H1 (cell line): ENCODE measurements at regions not wholly inside any gene's neighbourhood (a gene's known extent, or its start where the extent isn't known, plus 50 kb on each side); places are given as distances from the start of the nearest gene placed in this dataset.

ENCODE experiments used
- CTCF ChIA-PET: fragments of 300-600 bp; sonication (Branson Sonifier 250); formaldehyde crosslinking; loops from one replicate; lab custom pipeline; 2021; ENCODE audit not compliant: partially characterized antibody; lab: Charles Lee
- POLR2A ChIA-PET: fragments of 300-600 bp; sonication (Branson Sonifier 250); formaldehyde crosslinking; loops from one replicate; lab custom pipeline; 2021; ENCODE audit warnings: inconsistent platforms; ENCODE audit not compliant: partially characterized antibody; lab: Charles Lee
- DNase-seq, 2 experiments: peaks; one replicate each; pipeline versions ENCODE4 v3.0.0 to v3.0.0-alpha.2; 2010 to 2022; ENCODE audit warnings: low spot score in 2 of 2, low read depth in 1 of 2, mixed read lengths in 1 of 2
- FAIRE-seq: peaks from 2 replicates; lab custom pipeline; 2011; peaks lifted over from hg19 to GRCh38; lab: Jason Lieb, UNC
- H2AFZ ChIP-seq: 2 replicates; pipeline ENCODE4 v1.8.1; 2012; ENCODE audit warnings: low read length, inconsistent platforms
- H2AK5ac ChIP-seq: 2 replicates; pipeline ENCODE4 v1.6.1; 2013; ENCODE audit warnings: low read depth, low read length
- H2BK120ac ChIP-seq: replicated peaks from 2 replicates; pipeline ENCODE3; 2013; ENCODE audit warnings: low read depth, low read length, inconsistent platforms
- H2BK12ac ChIP-seq: 2 replicates; pipeline ENCODE4 v1.6.1; 2013; ENCODE audit warnings: low read depth, low read length
- H2BK15ac ChIP-seq: 2 replicates; pipeline ENCODE4 v1.6.1; 2013; ENCODE audit warnings: low read length
- H2BK20ac ChIP-seq: 2 replicates; pipeline ENCODE4 v1.6.1; 2013; ENCODE audit warnings: low read length
- H2BK5ac ChIP-seq: 2 replicates; pipeline ENCODE4 v1.6.1; 2013; ENCODE audit warnings: low read depth, low read length
- H3K14ac ChIP-seq: 2 replicates; pipeline ENCODE4 v1.6.1; 2013; ENCODE audit warnings: inconsistent platforms; ENCODE audit not compliant: insufficient read length
- H3K18ac ChIP-seq: 2 replicates; pipeline ENCODE4 v1.6.1; 2013; ENCODE audit warnings: low read length; ENCODE audit errors: extremely low read depth
- H3K23ac ChIP-seq: 2 replicates; pipeline ENCODE4 v1.6.1; 2013; ENCODE audit warnings: inconsistent platforms; ENCODE audit not compliant: insufficient read length
- H3K23me2 ChIP-seq: 2 replicates; pipeline ENCODE4 v1.6.1; 2013; ENCODE audit warnings: low read depth, low read length
- H3K27ac ChIP-seq: 2 replicates; pipeline ENCODE4 v1.6.1; 2011; ENCODE audit warnings: low read depth, low read length, inconsistent platforms
- H3K27me3 ChIP-seq, 4 experiments: replicated peaks in 1 of 4; 1 replicate in 1 of 4; 2 replicates in 3 of 4; pipeline versions ENCODE4 v1.6.1 to v1.8.1; 2011 to 2013; ENCODE audit warnings: low read length in 3 of 4, mild to moderate bottlenecking in 3 of 4, inconsistent platforms in 2 of 4, mixed read lengths in 2 of 4, moderate library complexity in 1 of 4; ENCODE audit not compliant: control insufficient read depth in 3 of 4, insufficient read depth in 3 of 4; ENCODE audit errors: extremely low read depth in 1 of 4
- H3K36me3 ChIP-seq, 4 experiments: 2 replicates each; pipeline versions ENCODE4 v1.6.1 to v1.8.1; 2011 to 2013; ENCODE audit warnings: mild to moderate bottlenecking in 4 of 4, low read length in 3 of 4, moderate library complexity in 2 of 4, control low read depth in 1 of 4, inconsistent platforms in 1 of 4; ENCODE audit not compliant: insufficient read depth in 4 of 4, control insufficient read depth in 2 of 4
- H3K4ac ChIP-seq: replicated peaks from 2 replicates; pipeline ENCODE3; 2013; ENCODE audit warnings: low read length, low read depth, mixed read lengths, inconsistent platforms; ENCODE audit not compliant: insufficient read length
- H3K4me1 ChIP-seq, 4 experiments: replicated peaks in 1 of 4; 1 replicate in 1 of 4; 2 replicates in 3 of 4; pipeline versions ENCODE4 v1.6.1 to v1.8.1; 2011 to 2013; ENCODE audit warnings: low read length in 3 of 4, inconsistent platforms in 2 of 4, mixed read lengths in 1 of 4; ENCODE audit not compliant: insufficient read depth in 4 of 4, control insufficient read depth in 3 of 4
- H3K4me2 ChIP-seq, 2 experiments: 2 replicates each; pipeline versions ENCODE4 v1.6.1 to v1.8.1; 2011 to 2013; ENCODE audit warnings: low read depth in 2 of 2, low read length in 2 of 2, control low read depth in 1 of 2, inconsistent platforms in 1 of 2, mild to moderate bottlenecking in 1 of 2; ENCODE audit not compliant: insufficient read depth in 1 of 2
- H3K4me3 ChIP-seq, 4 experiments: fragments of 200-600, 300-600 bp in 1 of 4; sonication (generic), shearing (Covaris generic), sonication (Bioruptor Twin) in 1 of 4; 2 replicates each; pipeline versions ENCODE4 v1.5.1 to v1.8.1; 2011 to 2016; ENCODE audit warnings: low read length in 4 of 4, low read depth in 3 of 4, control low read depth in 2 of 4, inconsistent platforms in 2 of 4, mild to moderate bottlenecking in 2 of 4, mixed read lengths in 1 of 4, moderate library complexity in 1 of 4; ENCODE audit not compliant: insufficient read depth in 2 of 4; ENCODE audit errors: extremely low read depth in 1 of 4
- H3K56ac ChIP-seq: replicated peaks from 2 replicates; pipeline ENCODE3; 2013; ENCODE audit warnings: low read depth, mild to moderate bottlenecking, mixed read lengths, low read length, inconsistent platforms; ENCODE audit not compliant: insufficient read length
- H3K79me1 ChIP-seq: 2 replicates; pipeline ENCODE4 v1.6.1; 2013; ENCODE audit warnings: low read depth, low read length, control low read depth
- H3K79me2 ChIP-seq, 2 experiments: 2 replicates each; pipeline versions ENCODE4 v1.6.1 to v1.8.1; 2012 to 2013; ENCODE audit warnings: low read length in 2 of 2, mild to moderate bottlenecking in 2 of 2, inconsistent platforms in 1 of 2; ENCODE audit not compliant: insufficient read depth in 2 of 2, control insufficient read depth in 1 of 2
- H3K9ac ChIP-seq, 4 experiments: replicated peaks in 1 of 4; 1 replicate in 1 of 4; 2 replicates in 3 of 4; pipeline versions ENCODE4 v1.6.1 to v1.8.1; 2011 to 2013; ENCODE audit warnings: low read depth in 3 of 4, low read length in 3 of 4, control low read depth in 2 of 4, mild to moderate bottlenecking in 2 of 4, moderate library complexity in 2 of 4, inconsistent platforms in 1 of 4; ENCODE audit errors: extremely low read depth in 1 of 4
- H3K9me3 ChIP-seq, 2 experiments: 2 replicates each; pipeline versions ENCODE4 v1.6.1 to v1.8.1; 2012 to 2013; ENCODE audit warnings: mild to moderate bottlenecking in 2 of 2, moderate library complexity in 2 of 2, control low read depth in 1 of 2, inconsistent platforms in 1 of 2, low read depth in 1 of 2, low read length in 1 of 2, mixed read lengths in 1 of 2; ENCODE audit not compliant: insufficient read depth in 2 of 2
- H4K20me1 ChIP-seq, 2 experiments: replicated peaks in 1 of 2; 2 replicates each; pipeline versions ENCODE3 to v1.8.1; 2011 to 2013; ENCODE audit warnings: inconsistent platforms in 2 of 2, low read length in 2 of 2, mild to moderate bottlenecking in 1 of 2; ENCODE audit not compliant: insufficient read depth in 2 of 2, control insufficient read depth in 1 of 2
- H4K5ac ChIP-seq: 2 replicates; pipeline ENCODE4 v1.6.1; 2013; ENCODE audit warnings: low read length, low read depth, mixed read lengths, inconsistent platforms; ENCODE audit not compliant: insufficient read length
- H4K8ac ChIP-seq: 2 replicates; pipeline ENCODE4 v1.8.0; 2013; ENCODE audit warnings: mild to moderate bottlenecking, moderate library complexity, low read length, inconsistent platforms; ENCODE audit not compliant: insufficient read depth; ENCODE audit errors: extremely low read depth
- H4K91ac ChIP-seq: replicated peaks from 2 replicates; pipeline ENCODE3; 2013; ENCODE audit warnings: low read length, mixed read lengths, inconsistent platforms; ENCODE audit not compliant: insufficient read length
- WGBS, 2 experiments: shearing (Covaris generic) in 1 of 2; methylation state at CpG; one replicate each; pipeline versions ENCODE4 v1.1.6 to v1.1.7; 2013 to 2015; ENCODE audit warnings: low lambda C conversion rate in 2 of 2, mixed read lengths in 2 of 2, inconsistent platforms in 1 of 2, low coverage in 1 of 2, missing lambda C conversion rate in 1 of 2; ENCODE audit not compliant: insufficient replicate concordance in 2 of 2, insufficient coverage in 1 of 2, insufficient read length in 1 of 2; ENCODE audit errors: extremely low coverage in 1 of 2, missing lambda C conversion rate in 1 of 2; 5-methylcytosine and 5-hydroxymethylcytosine counted together

DNA sequence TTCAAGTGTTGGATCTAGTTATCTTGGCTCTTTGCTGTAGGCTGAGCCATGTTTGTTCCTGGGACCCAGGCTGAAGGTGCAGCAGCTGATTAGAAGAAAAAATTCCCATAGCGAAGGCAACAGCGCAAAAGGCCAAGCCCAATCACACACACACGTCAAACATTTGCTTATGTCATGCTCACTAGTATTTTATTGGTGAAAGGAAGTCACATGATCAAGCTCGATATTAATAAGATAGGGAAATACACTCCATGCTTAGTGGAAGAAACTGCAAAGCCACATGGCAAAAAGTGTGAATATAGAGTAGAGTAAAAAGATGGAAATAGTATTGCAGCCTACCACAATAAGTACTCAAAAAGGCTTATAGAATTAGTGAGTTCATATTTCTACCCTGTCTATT lies 373.5 kb upstream of the FAR2 start:
- FAIRE-seq = no peak

More for the DNA sequence above, 373.5 kb upstream of the FAR2 start:
- no peaks in the 10 kb centered on the region for H4K20me1 ChIP-seq
- no peak overlapping the region for H3K4me2 ChIP-seq
- WGBS, 2 experiments = 90% methylated on average over 4 of the region's 4 CpGs; no CpG with 5 or more reads in 1 of the 2 experiments
- H2AK5ac ChIP-seq = no peak overlapping the region
- H4K5ac ChIP-seq = no peak overlapping the region
- ChIA-PET POLR2A (no interaction called here), CTCF (interaction anchor here (0.7 kb wide), 1 partner anchor 58 kb away, joined by 3 read pairs; no protein-coding TSS in a partner anchor)
- peaks cover 1% of the 10 kb centered on the region; the same call in 1 of the 2 replicates for H3K23me2 ChIP-seq
- no peak overlapping the region for H3K4me3 ChIP-seq
- no peaks in the 10 kb centered on the region for H3K4me1 ChIP-seq
- no peaks in the 10 kb centered on the region for H3K79me2 ChIP-seq
- no peak overlapping the region for H3K23ac ChIP-seq
- no peak overlapping the region for H2AFZ ChIP-seq
- H3K4ac ChIP-seq = no peak overlapping the region
- no peak overlapping the region for H4K91ac ChIP-seq
- no peaks in the 10 kb centered on the region for H3K27me3 ChIP-seq
- no peak overlapping the region for H2BK120ac ChIP-seq
- H4K8ac ChIP-seq = no peak overlapping the region
- no peak overlapping the region for H3K18ac ChIP-seq
- H3K9me3 ChIP-seq = no peaks in the 10 kb centered on the region
- H2BK12ac ChIP-seq = no peak overlapping the region
- H3K36me3 ChIP-seq = no peaks in the 10 kb centered on the region
- no peak overlapping the region for H2BK20ac ChIP-seq
- no peak for DNase-seq
- H3K56ac ChIP-seq = no peak overlapping the region
- 0 out of 2 replicates have a peak overlapping the region, but pooled peaks have one; percentile 25 for H2BK15ac ChIP-seq
- no peaks in the 10 kb centered on the region for H3K79me1 ChIP-seq
- no peak overlapping the region for H3K9ac ChIP-seq
- H2BK5ac ChIP-seq = no peak overlapping the region
- H3K27ac ChIP-seq = no peak overlapping the region
- no peak overlapping the region for H3K14ac ChIP-seq
